WTC11 (cell line): ENCODE measurements at regions not wholly inside any gene's neighbourhood (a gene's known extent, or its start where the extent isn't known, plus 50 kb on each side); places are given as distances from the start of the nearest gene placed in this dataset.

Source experiments
- ATF3 ChIP-seq: sonication (generic); formaldehyde crosslinking; conservative IDR thresholded peaks from 2 replicates; pipeline ENCODE4 v1.8.1; 2022; ENCODE audit warnings: mild to moderate bottlenecking, missing genetic modification reagents
- CREM ChIP-seq: sonication (generic); formaldehyde crosslinking; IDR thresholded peaks from 2 replicates; pipeline ENCODE4 v1.8.1; 2022; ENCODE audit warnings: mild to moderate bottlenecking, missing genetic modification reagents, moderate library complexity
- CTCF ChIP-seq: fragments of 200-600 bp; IDR thresholded peaks from 2 replicates; pipeline ENCODE4 v1.8.0; 2022; ENCODE audit warnings: antibody characterized with exemption
- ETV6 ChIP-seq: sonication (generic); formaldehyde crosslinking; IDR thresholded peaks from 2 replicates; pipeline ENCODE4 v1.8.1; 2022; ENCODE audit warnings: mild to moderate bottlenecking, missing genetic modification reagents
- GABPB1 ChIP-seq: sonication (generic); formaldehyde crosslinking; IDR thresholded peaks from 2 replicates; pipeline ENCODE4 v1.8.1; 2023; ENCODE audit warnings: mild to moderate bottlenecking, missing genetic modification reagents
- HMGA2 ChIP-seq: fragments of 250-450 bp; sonication (Bioruptor Pico); IDR thresholded peaks from 2 replicates; pipeline ENCODE4 v1.4.0; 2021; ENCODE audit warnings: mild to moderate bottlenecking, moderate library complexity
- IRF2 ChIP-seq: sonication (generic); formaldehyde crosslinking; IDR thresholded peaks from 2 replicates; pipeline ENCODE4 v1.8.0; 2022; ENCODE audit warnings: low read depth, missing genetic modification reagents, borderline replicate concordance
- NFYB ChIP-seq: sonication (generic); formaldehyde crosslinking; conservative IDR thresholded peaks from 2 replicates; pipeline ENCODE4 v1.8.0; 2022; ENCODE audit warnings: low read depth, missing genetic modification reagents
- PREB ChIP-seq: sonication (generic); formaldehyde crosslinking; IDR thresholded peaks from 2 replicates; pipeline ENCODE4 v1.8.1; 2022; ENCODE audit warnings: mild to moderate bottlenecking, missing genetic modification reagents, moderate library complexity, borderline replicate concordance
- USF1 ChIP-seq: sonication (generic); formaldehyde crosslinking; IDR thresholded peaks from 2 replicates; pipeline ENCODE4 v1.8.0; 2022; ENCODE audit warnings: mild to moderate bottlenecking, missing genetic modification reagents
- USF2 ChIP-seq: sonication (generic); formaldehyde crosslinking; IDR thresholded peaks from 2 replicates; pipeline ENCODE4 v1.8.1; 2023; ENCODE audit warnings: mild to moderate bottlenecking, missing genetic modification reagents, moderate library complexity
- ZNF121 ChIP-seq: sonication (generic); formaldehyde crosslinking; IDR thresholded peaks from 2 replicates; pipeline ENCODE4 v1.8.0; 2023; ENCODE audit warnings: missing genetic modification reagents

GRCh38 chr7:119692541-119692940, 580.4 kb upstream of the KCND2 start:
- TF ChIP-seq CTCF (no peak), ZNF121 (no peak), IRF2 (no peak), ETV6 (CRISPR knock-in tag) (no peak), CREM (CRISPR knock-in tag) (no peak), USF1 (no peak), NFYB (CRISPR knock-in tag) (no peak), HMGA2 (CRISPR knock-in tag) (no peak), PREB (CRISPR knock-in tag) (no peak), ATF3 (CRISPR knock-in tag) (no peak), USF2 (no peak), GABPB1 (CRISPR knock-in tag) (no peak)
